Trophoblast cell (in vitro differentiated cells and primary cell): ENCODE measurements at regions not wholly inside any gene's neighbourhood (a gene's known extent, or its start where the extent isn't known, plus 50 kb on each side); places are given as distances from the start of the nearest gene placed in this dataset.

Experiments
- DNase-seq, 2 donors: peaks; one replicate each; pipeline ENCODE4 v3.0.0-alpha.2; 2016
- H2AFZ ChIP-seq: 2 replicates; pipeline ENCODE4 v1.6.1; 2013; ENCODE audit warnings: low read length, moderate library complexity, mild to moderate bottlenecking; ENCODE audit not compliant: insufficient read depth, poor library complexity
- H2AK5ac ChIP-seq: 2 replicates; pipeline ENCODE4 v1.6.1; 2013; ENCODE audit warnings: mild to moderate bottlenecking, low read length
- H2BK120ac ChIP-seq: 2 replicates; pipeline ENCODE4 v1.6.1; 2013; ENCODE audit warnings: low read length, mild to moderate bottlenecking, moderate library complexity; ENCODE audit not compliant: insufficient read depth, poor library complexity
- H2BK12ac ChIP-seq: 2 replicates; pipeline ENCODE4 v1.6.1; 2013; ENCODE audit warnings: mild to moderate bottlenecking, low read length, moderate library complexity
- H2BK5ac ChIP-seq: 2 replicates; pipeline ENCODE4 v1.6.1; 2013; ENCODE audit warnings: low read length, low read depth, moderate library complexity, mild to moderate bottlenecking; ENCODE audit not compliant: poor library complexity
- H3K14ac ChIP-seq: 2 replicates; pipeline ENCODE4 v1.6.1; 2013; ENCODE audit warnings: mild to moderate bottlenecking, low read length
- H3K18ac ChIP-seq: 2 replicates; pipeline ENCODE4 v1.6.1; 2013; ENCODE audit warnings: mild to moderate bottlenecking, low read length
- H3K23ac ChIP-seq: 2 replicates; pipeline ENCODE4 v1.6.1; 2013; ENCODE audit warnings: low read length
- H3K27ac ChIP-seq: 2 replicates; pipeline ENCODE4 v1.5.1; 2013; ENCODE audit warnings: low read depth, mild to moderate bottlenecking, inconsistent platforms, low read length, moderate library complexity
- H3K27me3 ChIP-seq: 2 replicates; pipeline ENCODE4 v1.6.1; 2013; ENCODE audit warnings: inconsistent platforms, mild to moderate bottlenecking, low read length, moderate library complexity; ENCODE audit not compliant: insufficient read depth
- H3K36me3 ChIP-seq, 2 experiments: 1 replicate in 1 of 2; 2 replicates in 1 of 2; pipeline ENCODE4 v1.6.1; 2013; ENCODE audit warnings: low read length in 2 of 2, mild to moderate bottlenecking in 2 of 2, moderate library complexity in 1 of 2; ENCODE audit not compliant: insufficient read depth in 2 of 2, control insufficient read depth in 1 of 2
- H3K4ac ChIP-seq: 2 replicates; pipeline ENCODE4 v1.6.1; 2013; ENCODE audit warnings: low read depth, mild to moderate bottlenecking, low read length, moderate library complexity
- H3K4me1 ChIP-seq, 2 experiments: 1 replicate in 1 of 2; 2 replicates in 1 of 2; pipeline ENCODE4 v1.6.1; 2013; ENCODE audit warnings: low read length in 2 of 2, mild to moderate bottlenecking in 2 of 2, moderate library complexity in 1 of 2; ENCODE audit not compliant: insufficient read depth in 2 of 2, control insufficient read depth in 1 of 2
- H3K4me2 ChIP-seq: 2 replicates; pipeline ENCODE4 v1.6.1; 2013; ENCODE audit warnings: inconsistent platforms, mild to moderate bottlenecking, low read length, moderate library complexity
- H3K4me3 ChIP-seq: 2 replicates; pipeline ENCODE4 v1.5.1; 2013; ENCODE audit warnings: mild to moderate bottlenecking, low read depth, low read length, inconsistent platforms
- H3K79me1 ChIP-seq: one replicate; pipeline ENCODE4 v1.6.1; 2013; ENCODE audit warnings: low read length
- H3K79me2 ChIP-seq: 2 replicates; pipeline ENCODE4 v1.6.1; 2013; ENCODE audit warnings: low read length, mild to moderate bottlenecking; ENCODE audit not compliant: control insufficient read depth, insufficient read depth, poor library complexity
- H3K9ac ChIP-seq: 2 replicates; pipeline ENCODE4 v1.6.1; 2013; ENCODE audit warnings: mild to moderate bottlenecking, low read length
- H3K9me3 ChIP-seq: 2 replicates; pipeline ENCODE4 v1.6.1; 2013; ENCODE audit warnings: low read depth, mild to moderate bottlenecking, control low read depth, inconsistent platforms, low read length; ENCODE audit not compliant: insufficient read depth
- H4K12ac ChIP-seq: 2 replicates; pipeline ENCODE4 v1.6.1; 2013; ENCODE audit warnings: low read depth, mild to moderate bottlenecking, low read length, moderate library complexity
- H4K8ac ChIP-seq: 2 replicates; pipeline ENCODE4 v1.6.1; 2013; ENCODE audit warnings: low read depth, mild to moderate bottlenecking, low read length, moderate library complexity
- H4K91ac ChIP-seq: one replicate; pipeline ENCODE4 v1.6.1; 2013; ENCODE audit warnings: low read depth, mild to moderate bottlenecking, low read length, moderate library complexity
- whole genome bisulfite sequencing: extraction: QIAGEN DNeasy Blood & Tissue Kit; methylation state at CpG from one replicate; pipeline ENCODE4 v1.1.7; 2013; ENCODE audit warnings: missing lambda C conversion rate; ENCODE audit not compliant: insufficient read length, insufficient coverage; ENCODE audit errors: extremely low coverage; 5-methylcytosine and 5-hydroxymethylcytosine counted together

- Histone ChIP-seq H3K36me3 (no peaks in the 10 kb centered on the region), H4K8ac (no peak overlapping the region), H3K4me3 (no peak overlapping the region), H3K14ac (no peak overlapping the region), H2AK5ac (no peak overlapping the region), H2BK12ac (no peak overlapping the region), H2AFZ (no peak overlapping the region), H3K79me1 (no peaks in the 10 kb centered on the region), H4K91ac (no peak overlapping the region), H3K4me2 (no peak overlapping the region), H3K18ac (no peak overlapping the region), H2BK5ac (no peak overlapping the region), H3K9ac (no peak overlapping the region), H3K27ac (no peak overlapping the region), H3K9me3 (no peaks in the 10 kb centered on the region), H4K12ac (no peak overlapping the region), H3K23ac (no peak overlapping the region), H3K27me3 (no peaks in the 10 kb centered on the region), H2BK120ac (no peak overlapping the region), H3K4me1 (peaks cover 0 to 2% of the 10 kb centered on the region in 2 experiments), H3K4ac (no peak overlapping the region), H3K79me2 (no peaks in the 10 kb centered on the region)
- no CpG with 5 or more reads among the region's 7 CpGs for WGBS
- peak in 1 of 2 donors; percentile 47 for DNase-seq
Observed at GRCh38 chr15:36469311-36469966, 110.0 kb upstream of the CDIN1 start.

GRCh38 chr15:36472672-36473071 lies 106.8 kb upstream of the CDIN1 start:
- Histone ChIP-seq H3K14ac (no peak overlapping the region), H3K9ac (no peak overlapping the region), H3K36me3 (no peaks in the 10 kb centered on the region), H2AK5ac (no peak overlapping the region), H2BK120ac (no peak overlapping the region), H3K27me3 (no peaks in the 10 kb centered on the region), H2AFZ (no peak overlapping the region), H4K8ac (no peak overlapping the region), H3K27ac (no peak overlapping the region), H4K12ac (no peak overlapping the region), H3K18ac (no peak overlapping the region), H3K9me3 (no peaks in the 10 kb centered on the region), H2BK12ac (no peak overlapping the region), H3K79me2 (no peaks in the 10 kb centered on the region), H3K4me1 (peaks cover 0 to 2% of the 10 kb centered on the region in 2 experiments), H3K4me3 (no peak overlapping the region), H3K23ac (no peak overlapping the region), H3K4ac (no peak overlapping the region), H3K4me2 (no peak overlapping the region), H4K91ac (no peak overlapping the region), H2BK5ac (no peak overlapping the region), H3K79me1 (no peaks in the 10 kb centered on the region)
- DNase-seq = peak in 1 of 2 donors; percentile 7
- no CpG with 5 or more reads among the region's 3 CpGs for WGBS

- Histone ChIP-seq H3K9me3 (no peaks in the 10 kb centered on the region), H3K27ac (no peak overlapping the region), H3K4me1 (no peaks in the 10 kb centered on the region), H3K9ac (no peak overlapping the region), H3K79me2 (no peaks in the 10 kb centered on the region), H2BK12ac (no peak overlapping the region), H2BK120ac (no peak overlapping the region), H4K91ac (no peak overlapping the region), H4K8ac (no peak overlapping the region), H3K4me3 (no peak overlapping the region), H2AK5ac (no peak overlapping the region), H2AFZ (no peak overlapping the region), H3K18ac (no peak overlapping the region), H3K14ac (no peak overlapping the region), H4K12ac (no peak overlapping the region), H3K36me3 (no peaks in the 10 kb centered on the region), H3K4me2 (no peak overlapping the region), H2BK5ac (no peak overlapping the region), H3K4ac (no peak overlapping the region), H3K79me1 (no peaks in the 10 kb centered on the region), H3K23ac (no peak overlapping the region), H3K27me3 (no peaks in the 10 kb centered on the region)
- no peak for DNase-seq
- WGBS = no CpG with 5 or more reads among the region's 2 CpGs
Observed at GRCh38 chr15:36478561-36478960, 100.9 kb upstream of the CDIN1 start.

GRCh38 chr15:36479200-36479896 lies 100.1 kb upstream of the CDIN1 start:
- H3K27me3 ChIP-seq = no peaks in the 10 kb centered on the region
- H3K23ac ChIP-seq = no peak overlapping the region
- DNase-seq = peak in 1 of 2 donors; percentile 65
- H4K8ac ChIP-seq = no peak overlapping the region
- no peak overlapping the region for H3K4ac ChIP-seq
- no peak overlapping the region for H2BK120ac ChIP-seq
- H3K27ac ChIP-seq = no peak overlapping the region
- no peaks in the 10 kb centered on the region for H3K4me1 ChIP-seq
- H3K79me1 ChIP-seq = no peaks in the 10 kb centered on the region
- no peak overlapping the region for H3K4me3 ChIP-seq
- H3K4me2 ChIP-seq = no peak overlapping the region
- H4K91ac ChIP-seq = no peak overlapping the region
- no CpG with 5 or more reads among the region's 9 CpGs for WGBS
- H4K12ac ChIP-seq = no peak overlapping the region
- no peak overlapping the region for H3K18ac ChIP-seq
- H2BK5ac ChIP-seq = no peak overlapping the region
- H3K9me3 ChIP-seq = no peaks in the 10 kb centered on the region
- H3K79me2 ChIP-seq = no peaks in the 10 kb centered on the region
- H3K36me3 ChIP-seq = no peaks in the 10 kb centered on the region
- H2AFZ ChIP-seq = no peak overlapping the region
- H3K9ac ChIP-seq = no peak overlapping the region
- no peak overlapping the region for H2AK5ac ChIP-seq
- no peak overlapping the region for H2BK12ac ChIP-seq
- H3K14ac ChIP-seq = no peak overlapping the region
